ENCODE measurements at regions not wholly inside any gene's neighbourhood (a gene's known extent, or its start where the extent isn't known, plus 50 kb on each side); places are given as distances from the start of the nearest gene placed in this dataset.

- TF ChIP-seq CTCF (IDR thresholded peaks at IDR 0.05; ENCODE audit: low read length) (no peak), EZH2 (IDR thresholded peaks at IDR 0.05; ENCODE audit: borderline replicate concordance, low read length) (no peak)
Observed at GRCh38 chr2:198757069-198757468, 700.7 kb downstream of the SATB2 start.

All from OCI-LY1 (cell line).